Bronchial epithelial cell (primary cell): ENCODE measurements at regions not wholly inside any gene's neighbourhood (a gene's known extent, or its start where the extent isn't known, plus 50 kb on each side); places are given as distances from the start of the nearest gene placed in this dataset.

Experiments used
- DNase-seq: peaks from one replicate; pipeline ENCODE4 v3.0.0-alpha.2; 2010; ENCODE audit warnings: low read depth
- FAIRE-seq: peaks from 2 replicates; lab custom pipeline; 2011; peaks lifted over from hg19 to GRCh38; lab: Jason Lieb, UNC
- H3K27me3 ChIP-seq: 2 replicates; pipeline ENCODE4 v1.5.1; 2011; ENCODE audit warnings: low read length; ENCODE audit not compliant: control insufficient read depth, insufficient read depth
- H3K36me3 ChIP-seq: 2 replicates; pipeline ENCODE4 v1.5.1; 2011; ENCODE audit warnings: low read length; ENCODE audit not compliant: control insufficient read depth, insufficient read depth
- H3K4me3 ChIP-seq: 2 replicates; pipeline ENCODE4 v1.5.1; 2011; ENCODE audit warnings: mild to moderate bottlenecking, low read depth, low read length, control low read depth
- CTCF ChIP-seq: IDR thresholded peaks from 2 replicates; pipeline ENCODE4 v1.5.1; 2011; ENCODE audit warnings: mild to moderate bottlenecking, moderate library complexity, low read length, control low read depth, inconsistent platforms; ENCODE audit not compliant: insufficient read depth, severe bottlenecking

- FAIRE-seq = no peak
- TF ChIP-seq CTCF = no peak
- Histone ChIP-seq H3K27me3 (no peaks in the 10 kb centered on the region), H3K36me3 (no peaks in the 10 kb centered on the region), H3K4me3 (no peak overlapping the region)
- DNase-seq = no peak
Measured at GRCh38 chr6:90941885-90942284, 355.0 kb upstream of the MAP3K7 start.

GRCh38 chr6:90940812-90941481, 354.1 kb upstream of the MAP3K7 start:
- Histone ChIP-seq H3K27me3 (no peaks in the 10 kb centered on the region), H3K36me3 (no peaks in the 10 kb centered on the region), H3K4me3 (no peak overlapping the region)
- TF ChIP-seq CTCF = peak; percentile 52
- FAIRE-seq (no peak), DNase-seq (peak; percentile 81)

- Histone ChIP-seq H3K36me3 (no peaks in the 10 kb centered on the region), H3K4me3 (no peak overlapping the region), H3K27me3 (no peaks in the 10 kb centered on the region)
- no peak for DNase-seq
- TF ChIP-seq CTCF = no peak
- FAIRE-seq = no peak
Measured at GRCh38 chr6:90939906-90940305, 353.0 kb upstream of the MAP3K7 start.

- no peak for FAIRE-seq
Measured at GRCh38 chr6:90938122-90938521, 351.2 kb upstream of the MAP3K7 start.

GRCh38 chr6:90936286-90936685, 349.4 kb upstream of the MAP3K7 start:
- Histone ChIP-seq H3K36me3 (no peaks in the 10 kb centered on the region), H3K4me3 (no peak overlapping the region), H3K27me3 (no peaks in the 10 kb centered on the region)
- DNase-seq (no peak), FAIRE-seq (no peak)
- TF ChIP-seq CTCF = no peak

More at GRCh38 chr6:90938122-90938521, 351.2 kb upstream of the MAP3K7 start:
- DNase-seq = peak; percentile 1
- Histone ChIP-seq H3K27me3 (no peaks in the 10 kb centered on the region), H3K36me3 (no peaks in the 10 kb centered on the region), H3K4me3 (no peak overlapping the region)
- TF ChIP-seq CTCF = no peak

GRCh38 chr6:90934966-90935365, 348.1 kb upstream of the MAP3K7 start:
- H3K4me3 ChIP-seq = no peak overlapping the region
- no peaks in the 10 kb centered on the region for H3K27me3 ChIP-seq
- H3K36me3 ChIP-seq = no peaks in the 10 kb centered on the region
- no peak for DNase-seq
- FAIRE-seq = peak; percentile 40
- TF ChIP-seq CTCF = no peak
